Osteoblast (primary cell): ENCODE measurements at regions not wholly inside any gene's neighbourhood (a gene's known extent, or its start where the extent isn't known, plus 50 kb on each side); places are given as distances from the start of the nearest gene placed in this dataset.

Experiments used
- DNase-seq: peaks from one replicate; pipeline ENCODE4 v3.0.0; 2011; ENCODE audit warnings: low spot score, mixed read lengths; ENCODE audit not compliant: insufficient read length; ENCODE audit errors: missing footprints
- H2AFZ ChIP-seq: 2 replicates; pipeline ENCODE4 v1.6.0; 2011; ENCODE audit warnings: mild to moderate bottlenecking, low read length
- H3K27ac ChIP-seq: 2 replicates; pipeline ENCODE4 v1.5.1; 2011; ENCODE audit warnings: mild to moderate bottlenecking, low read depth, low read length, moderate library complexity
- H3K27me3 ChIP-seq: 2 replicates; pipeline ENCODE4 v1.6.0; 2012; ENCODE audit warnings: mild to moderate bottlenecking, control low read depth, inconsistent platforms, low read length, moderate library complexity; ENCODE audit not compliant: insufficient read depth
- H3K36me3 ChIP-seq: 2 replicates; pipeline ENCODE4 v1.5.1; 2011; ENCODE audit warnings: mild to moderate bottlenecking, low read length, control low read depth, moderate library complexity; ENCODE audit not compliant: insufficient read depth
- H3K4me1 ChIP-seq: 2 replicates; pipeline ENCODE4 v1.5.1; 2011; ENCODE audit warnings: mild to moderate bottlenecking, low read length, control low read depth, moderate library complexity; ENCODE audit not compliant: insufficient read depth
- H3K4me2 ChIP-seq: 2 replicates; pipeline ENCODE4 v1.6.0; 2011; ENCODE audit warnings: mild to moderate bottlenecking, low read length; ENCODE audit not compliant: insufficient read depth
- H3K4me3 ChIP-seq: fragments of 200-600 bp; sonication (generic); 3 replicates; pipeline ENCODE4 v1.5.1; 2012; ENCODE audit warnings: mild to moderate bottlenecking, low read length, inconsistent platforms; ENCODE audit not compliant: insufficient read depth
- H3K79me2 ChIP-seq: 2 replicates; pipeline ENCODE4 v1.6.0; 2012; ENCODE audit warnings: mild to moderate bottlenecking, low read length, control low read depth, inconsistent platforms; ENCODE audit not compliant: insufficient read depth
- H3K9me3 ChIP-seq: 2 replicates; pipeline ENCODE4 v1.5.1; 2011; ENCODE audit warnings: low read depth, low read length, control low read depth
- H4K20me1 ChIP-seq: 2 replicates; pipeline ENCODE4 v1.6.0; 2012; ENCODE audit warnings: mild to moderate bottlenecking, low read length, control low read depth; ENCODE audit not compliant: insufficient read depth
- TF ChIP-seq, protein P1 (sequence below): IDR thresholded peaks from 2 replicates; pipeline ENCODE4 v1.5.1; 2011; ENCODE audit warnings: mild to moderate bottlenecking, low read depth, low read length, moderate library complexity; ENCODE audit errors: extremely low read depth

DNA sequence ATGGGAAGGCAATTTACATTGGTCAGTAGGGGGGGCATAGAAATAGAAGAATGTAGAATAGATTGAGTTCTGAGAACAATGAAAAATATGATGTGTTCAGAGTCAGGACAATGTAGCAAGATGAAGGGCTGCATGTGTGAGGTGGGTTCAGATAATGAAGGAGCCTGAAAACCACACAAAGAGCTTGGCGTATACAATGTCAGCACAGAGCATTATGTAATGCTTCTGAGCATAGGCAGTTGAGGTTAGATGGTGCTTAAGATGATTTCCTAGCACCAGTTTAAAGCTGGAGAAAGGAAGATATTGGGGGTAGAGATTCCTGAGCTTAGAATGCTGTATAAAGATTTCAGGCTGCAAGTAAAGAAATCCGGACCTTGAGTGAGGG lies 202.0 kb upstream of the SNX7 start:
- Histone ChIP-seq H3K36me3 (no peaks in the 10 kb centered on the region), H3K27me3 (no peaks in the 10 kb centered on the region), H3K79me2 (no peaks in the 10 kb centered on the region), H3K4me1 (no peaks in the 10 kb centered on the region), H4K20me1 (no peaks in the 10 kb centered on the region), H3K27ac (no peak overlapping the region), H2AFZ (no peak overlapping the region), H3K4me3 (no peak overlapping the region), H3K9me3 (no peaks in the 10 kb centered on the region), H3K4me2 (no peak overlapping the region)
- DNase-seq, result no peak
- TF ChIP-seq, protein P1, sequence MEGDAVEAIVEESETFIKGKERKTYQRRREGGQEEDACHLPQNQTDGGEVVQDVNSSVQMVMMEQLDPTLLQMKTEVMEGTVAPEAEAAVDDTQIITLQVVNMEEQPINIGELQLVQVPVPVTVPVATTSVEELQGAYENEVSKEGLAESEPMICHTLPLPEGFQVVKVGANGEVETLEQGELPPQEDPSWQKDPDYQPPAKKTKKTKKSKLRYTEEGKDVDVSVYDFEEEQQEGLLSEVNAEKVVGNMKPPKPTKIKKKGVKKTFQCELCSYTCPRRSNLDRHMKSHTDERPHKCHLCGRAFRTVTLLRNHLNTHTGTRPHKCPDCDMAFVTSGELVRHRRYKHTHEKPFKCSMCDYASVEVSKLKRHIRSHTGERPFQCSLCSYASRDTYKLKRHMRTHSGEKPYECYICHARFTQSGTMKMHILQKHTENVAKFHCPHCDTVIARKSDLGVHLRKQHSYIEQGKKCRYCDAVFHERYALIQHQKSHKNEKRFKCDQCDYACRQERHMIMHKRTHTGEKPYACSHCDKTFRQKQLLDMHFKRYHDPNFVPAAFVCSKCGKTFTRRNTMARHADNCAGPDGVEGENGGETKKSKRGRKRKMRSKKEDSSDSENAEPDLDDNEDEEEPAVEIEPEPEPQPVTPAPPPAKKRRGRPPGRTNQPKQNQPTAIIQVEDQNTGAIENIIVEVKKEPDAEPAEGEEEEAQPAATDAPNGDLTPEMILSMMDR, result no peak

DNA sequence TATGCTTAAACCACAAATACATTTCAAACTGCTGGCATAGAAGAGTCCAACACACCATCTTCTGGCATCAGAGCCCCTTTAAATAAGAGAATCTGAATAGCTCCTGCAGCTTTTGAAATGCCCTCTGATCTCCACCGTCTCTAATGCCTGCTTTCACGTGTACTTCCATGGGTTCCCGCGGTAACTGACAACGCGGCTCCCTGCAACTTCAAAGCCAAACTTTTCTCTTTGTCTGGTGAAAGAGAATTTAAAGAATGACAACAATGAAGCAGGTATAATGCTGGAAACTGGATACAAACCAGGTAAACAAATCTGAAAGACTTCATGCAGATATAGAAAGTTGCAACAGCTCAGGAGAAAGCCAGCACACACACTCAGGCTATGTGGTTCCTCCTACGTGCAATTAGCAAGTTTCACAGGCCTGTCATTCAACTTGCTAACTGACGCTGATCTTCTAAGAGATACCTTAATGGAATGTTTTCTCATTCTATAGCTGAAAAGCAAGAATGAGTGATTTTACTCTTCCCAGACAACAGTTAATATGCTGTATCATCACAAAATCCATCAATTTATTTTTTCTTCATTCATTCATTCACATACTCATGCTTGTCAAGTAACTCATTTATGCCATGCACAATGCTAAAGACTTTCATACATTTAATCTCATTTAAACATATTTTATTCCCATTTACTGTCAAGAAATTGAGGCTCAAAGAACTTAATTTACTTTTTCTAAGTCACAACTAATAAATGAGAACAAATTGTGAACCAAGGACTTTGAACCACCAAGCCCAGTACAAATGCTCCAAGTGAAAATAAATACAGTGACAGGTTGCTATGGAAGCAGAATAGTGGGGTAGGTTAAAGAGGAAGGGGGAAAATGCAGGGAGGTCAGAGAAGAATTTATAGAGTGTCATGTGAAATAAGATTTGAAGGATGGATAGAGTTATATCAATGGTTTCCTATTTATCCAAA lies 202.7 kb upstream of the SNX7 start:
- Histone ChIP-seq H3K36me3 (no peaks in the 10 kb centered on the region), H3K4me1 (no peaks in the 10 kb centered on the region), H3K27me3 (no peaks in the 10 kb centered on the region), H3K9me3 (no peaks in the 10 kb centered on the region), H3K4me3 (no peak overlapping the region), H4K20me1 (no peaks in the 10 kb centered on the region), H2AFZ (peak overlapping the region; percentile 38), H3K4me2 (no peak overlapping the region), H3K27ac (no peak overlapping the region), H3K79me2 (no peaks in the 10 kb centered on the region)
- no peak for DNase-seq
- TF ChIP-seq, protein P1, result no peak

DNA sequence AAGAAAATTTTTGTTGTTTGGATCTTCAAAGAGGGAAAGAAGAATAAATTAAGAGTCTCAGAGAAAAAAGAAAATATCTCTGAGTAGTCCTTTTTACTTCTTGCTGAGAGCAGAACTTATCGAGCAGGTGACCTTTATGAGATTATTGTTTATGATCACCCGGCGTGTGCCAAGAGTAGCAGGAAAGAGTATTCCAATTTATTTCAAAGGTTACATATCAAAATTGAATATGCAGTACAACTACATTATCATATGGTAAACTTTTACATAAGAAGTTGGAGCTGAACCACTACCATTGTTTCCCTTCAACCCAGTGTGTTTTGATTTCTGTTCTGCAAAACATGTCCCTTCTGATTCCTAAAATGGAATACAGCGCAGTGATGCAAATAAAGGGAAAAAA lies 204.3 kb upstream of the SNX7 start:
- H3K27ac ChIP-seq, result no peak overlapping the region
- no peaks in the 10 kb centered on the region for H3K36me3 ChIP-seq
- TF ChIP-seq, protein P1, result no peak
- no peaks in the 10 kb centered on the region for H3K4me1 ChIP-seq
- no peaks in the 10 kb centered on the region for H4K20me1 ChIP-seq
- no peaks in the 10 kb centered on the region for H3K79me2 ChIP-seq
- no peak overlapping the region for H2AFZ ChIP-seq
- no peak overlapping the region for H3K4me2 ChIP-seq
- H3K27me3 ChIP-seq, result no peaks in the 10 kb centered on the region
- no peak for DNase-seq
- no peak overlapping the region for H3K4me3 ChIP-seq
- H3K9me3 ChIP-seq, result no peaks in the 10 kb centered on the region

DNA sequence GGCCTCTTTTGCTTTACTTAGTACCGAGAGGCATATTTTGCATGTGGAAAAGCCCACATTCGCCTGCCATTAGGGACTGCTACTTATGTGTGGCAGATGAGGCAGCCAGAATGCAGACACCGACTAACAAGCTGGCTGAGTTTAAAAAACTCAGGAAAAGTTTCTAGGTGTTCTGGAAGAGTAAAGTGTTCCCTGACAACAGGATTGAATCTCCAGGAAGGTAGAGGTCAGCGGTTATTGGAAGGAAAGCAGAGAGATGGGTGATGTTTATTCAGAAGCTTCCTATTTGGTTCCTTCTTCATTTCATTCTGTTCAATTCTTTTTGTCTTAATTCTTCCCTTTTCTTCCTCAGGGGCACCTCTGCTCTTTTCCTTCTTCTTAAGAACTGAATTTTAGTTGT lies 206.9 kb upstream of the SNX7 start:
- Histone ChIP-seq H4K20me1 (no peaks in the 10 kb centered on the region), H3K4me3 (no peak overlapping the region), H3K27me3 (no peaks in the 10 kb centered on the region), H3K27ac (no peak overlapping the region), H3K9me3 (no peaks in the 10 kb centered on the region), H3K36me3 (no peaks in the 10 kb centered on the region), H3K79me2 (no peaks in the 10 kb centered on the region), H3K4me2 (no peak overlapping the region), H2AFZ (peak overlapping the region; percentile 18), H3K4me1 (no peaks in the 10 kb centered on the region)
- peak; percentile 0 for DNase-seq
- TF ChIP-seq, protein P1, result no peak
